Colonic mucosa (tissue), 4 donors: ENCODE measurements at regions not wholly inside any gene's neighbourhood (a gene's known extent, or its start where the extent isn't known, plus 50 kb on each side); places are given as distances from the start of the nearest gene placed in this dataset.
"Not testable (repeated sequence)": the region's sequence is repeated elsewhere in the genome, so short reads cannot be mapped to it uniquely, and the experiment has no call there.

Experiments used
- DNase-seq: peaks from one replicate; pipeline ENCODE4 v3.0.0-alpha.2; 2020
- H3K27ac ChIP-seq: fragments of 200-600 bp; one replicate; pipeline ENCODE4 v1.8.0; 2021
- H3K27me3 ChIP-seq: fragments of 200-600 bp; one replicate; pipeline ENCODE4 v1.8.0; 2021
- H3K36me3 ChIP-seq: fragments of 200-600 bp; one replicate; pipeline ENCODE4 v1.8.0; 2021
- H3K4me1 ChIP-seq: fragments of 200-600 bp; one replicate; pipeline ENCODE4 v1.8.0; 2021; ENCODE audit warnings: mild to moderate bottlenecking
- H3K4me3 ChIP-seq: fragments of 200-600 bp; one replicate; pipeline ENCODE4 v1.8.0; 2021
- H3K9ac ChIP-seq, 2 donors: one replicate each; pipeline ENCODE4 v1.7.0; 2013; ENCODE audit warnings: control low read depth in 2 of 2, low read depth in 2 of 2, low read length in 2 of 2
- H3K9me3 ChIP-seq: fragments of 200-600 bp; one replicate; pipeline ENCODE4 v1.8.0; 2021
- intact Hi-C: fragments of 100-400 bp; cut with DNase I; formaldehyde crosslinking; loops from one replicate; pipeline ENCODE4 v1.14.1; 2022
- TF ChIP-seq, protein P1 (sequence below): fragments of 200-600 bp; IDR thresholded peaks from one replicate; pipeline ENCODE4 v1.8.0; 2022; ENCODE audit warnings: antibody characterized with exemption, mild to moderate bottlenecking
- donor health status: healthy.
- donor health status: DM: no; HTN: no; CAD: no.
- donor health status: DM: no; HTN: no; CAD: no.

DNA sequence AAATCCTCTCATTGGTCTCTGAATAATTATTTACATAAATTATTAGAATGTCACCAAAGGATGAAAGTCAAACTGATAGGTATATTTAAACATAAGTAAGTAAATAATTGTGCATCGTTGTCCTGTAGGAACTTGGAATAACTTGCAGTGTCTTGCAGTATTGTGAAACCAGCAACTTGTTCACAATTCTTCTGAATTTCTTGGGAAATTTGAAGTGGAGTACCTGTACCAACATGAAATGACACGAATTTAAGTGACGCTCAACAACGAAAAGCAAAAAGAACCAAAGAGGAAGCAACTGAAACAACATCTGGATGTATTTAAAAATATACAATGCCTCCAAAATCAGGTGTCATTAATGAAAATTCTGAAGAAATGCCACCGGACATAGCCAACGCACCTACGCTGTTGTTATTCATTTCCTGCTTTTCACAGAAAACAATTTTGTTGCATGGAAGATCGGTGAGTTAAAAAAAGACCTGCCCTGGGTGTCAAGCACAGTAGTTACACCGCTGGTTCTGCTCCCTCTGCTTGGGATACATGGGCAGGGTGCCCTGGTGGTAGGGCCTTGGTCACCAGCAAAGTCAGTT lies 112.5 kb downstream of the RPLP1 start:
- H3K9me3 ChIP-seq, result no peaks in the 10 kb centered on the region
- no peak overlapping the region for H3K9ac ChIP-seq
- TF ChIP-seq, protein P1, sequence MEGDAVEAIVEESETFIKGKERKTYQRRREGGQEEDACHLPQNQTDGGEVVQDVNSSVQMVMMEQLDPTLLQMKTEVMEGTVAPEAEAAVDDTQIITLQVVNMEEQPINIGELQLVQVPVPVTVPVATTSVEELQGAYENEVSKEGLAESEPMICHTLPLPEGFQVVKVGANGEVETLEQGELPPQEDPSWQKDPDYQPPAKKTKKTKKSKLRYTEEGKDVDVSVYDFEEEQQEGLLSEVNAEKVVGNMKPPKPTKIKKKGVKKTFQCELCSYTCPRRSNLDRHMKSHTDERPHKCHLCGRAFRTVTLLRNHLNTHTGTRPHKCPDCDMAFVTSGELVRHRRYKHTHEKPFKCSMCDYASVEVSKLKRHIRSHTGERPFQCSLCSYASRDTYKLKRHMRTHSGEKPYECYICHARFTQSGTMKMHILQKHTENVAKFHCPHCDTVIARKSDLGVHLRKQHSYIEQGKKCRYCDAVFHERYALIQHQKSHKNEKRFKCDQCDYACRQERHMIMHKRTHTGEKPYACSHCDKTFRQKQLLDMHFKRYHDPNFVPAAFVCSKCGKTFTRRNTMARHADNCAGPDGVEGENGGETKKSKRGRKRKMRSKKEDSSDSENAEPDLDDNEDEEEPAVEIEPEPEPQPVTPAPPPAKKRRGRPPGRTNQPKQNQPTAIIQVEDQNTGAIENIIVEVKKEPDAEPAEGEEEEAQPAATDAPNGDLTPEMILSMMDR, result no peak
- no peak overlapping the region for H3K4me3 ChIP-seq
- DNase-seq, result no peak
- no peaks in the 10 kb centered on the region for H3K27me3 ChIP-seq
- H3K4me1 ChIP-seq, result no peaks in the 10 kb centered on the region
- no peak overlapping the region for H3K27ac ChIP-seq
- no peaks in the 10 kb centered on the region for H3K36me3 ChIP-seq
- intact Hi-C loops, result no loop called here

DNA sequence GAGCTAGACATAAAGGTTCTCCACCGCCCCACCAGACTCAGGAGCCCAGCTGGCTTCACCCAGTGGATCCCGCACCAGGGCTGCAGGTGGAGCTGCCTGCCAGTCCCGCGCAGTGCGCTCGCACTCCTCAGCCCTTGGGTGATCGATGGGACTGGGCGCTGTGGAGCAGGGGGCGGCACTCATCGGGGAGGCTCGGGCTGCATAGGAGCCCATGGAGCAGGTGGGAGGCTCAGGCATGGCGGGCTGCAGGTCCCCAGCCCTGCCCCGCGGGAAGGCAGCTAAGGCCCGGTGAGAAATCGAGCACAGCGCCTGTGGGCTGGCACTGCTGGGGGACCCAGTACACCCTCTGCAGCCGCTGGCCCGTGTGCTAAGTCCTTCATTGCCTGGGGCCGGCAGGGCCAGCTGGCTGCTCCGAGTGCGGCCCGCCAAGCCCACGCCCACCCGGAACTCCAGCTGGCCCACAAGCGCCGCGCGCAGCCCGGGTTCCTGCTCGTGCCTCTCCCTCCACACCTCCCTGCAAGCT lies 114.7 kb downstream of the RPLP1 start:
- H3K27ac ChIP-seq, H3K9me3 ChIP-seq, intact Hi-C loops, H3K4me1 ChIP-seq, H3K27me3 ChIP-seq, H3K36me3 ChIP-seq, DNase-seq, H3K9ac ChIP-seq, H3K4me3 ChIP-seq: not testable (repeated sequence)

DNA sequence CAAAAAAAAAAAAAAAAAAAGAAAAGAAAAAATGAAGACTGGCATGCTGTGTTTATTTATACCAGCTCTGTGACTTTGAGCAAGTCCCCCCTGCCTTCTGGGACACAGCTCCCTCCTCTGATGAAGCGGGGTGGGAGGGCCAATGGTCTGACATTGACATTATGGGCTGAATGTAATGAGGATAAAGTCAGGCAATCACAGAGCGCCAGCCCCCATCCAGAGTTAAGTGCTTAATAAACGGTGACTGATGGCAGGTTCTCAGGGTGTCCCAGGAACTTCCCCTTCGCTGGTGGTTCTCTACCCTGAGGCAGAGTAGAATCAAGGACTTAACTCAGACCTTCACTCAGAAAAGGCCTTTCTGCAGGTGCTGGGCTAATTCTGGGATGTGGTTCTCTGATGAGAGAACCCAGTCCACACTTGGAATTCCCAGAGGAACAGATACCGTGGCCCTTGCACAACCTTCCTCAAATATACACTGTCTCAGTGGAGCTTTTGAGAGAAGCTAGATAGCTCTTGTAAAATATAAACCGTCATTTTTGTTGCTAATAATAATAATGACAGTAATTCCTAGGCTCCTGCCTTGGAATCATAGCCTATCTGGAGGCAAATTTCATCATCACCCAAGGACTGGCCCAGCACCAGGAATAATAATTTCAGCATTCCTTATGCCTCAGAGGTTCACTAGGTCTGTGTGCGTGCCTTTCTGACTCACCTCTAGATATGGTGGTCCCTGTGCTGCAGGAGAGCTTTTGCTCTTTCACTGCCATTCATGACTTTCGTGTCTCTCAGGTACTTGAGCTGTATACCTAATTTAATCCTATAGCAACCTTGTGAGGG lies 115.8 kb downstream of the RPLP1 start:
- Histone ChIP-seq H3K9ac (no peak overlapping the region), H3K9me3 (no peaks in the 10 kb centered on the region), H3K27me3 (no peaks in the 10 kb centered on the region), H3K27ac (no peak overlapping the region), H3K4me1 (no peaks in the 10 kb centered on the region), H3K4me3 (no peak overlapping the region), H3K36me3 (no peaks in the 10 kb centered on the region)
- intact Hi-C loops, result no loop called here
- TF ChIP-seq, protein P1, result no peak
- DNase-seq, result no peak

DNA sequence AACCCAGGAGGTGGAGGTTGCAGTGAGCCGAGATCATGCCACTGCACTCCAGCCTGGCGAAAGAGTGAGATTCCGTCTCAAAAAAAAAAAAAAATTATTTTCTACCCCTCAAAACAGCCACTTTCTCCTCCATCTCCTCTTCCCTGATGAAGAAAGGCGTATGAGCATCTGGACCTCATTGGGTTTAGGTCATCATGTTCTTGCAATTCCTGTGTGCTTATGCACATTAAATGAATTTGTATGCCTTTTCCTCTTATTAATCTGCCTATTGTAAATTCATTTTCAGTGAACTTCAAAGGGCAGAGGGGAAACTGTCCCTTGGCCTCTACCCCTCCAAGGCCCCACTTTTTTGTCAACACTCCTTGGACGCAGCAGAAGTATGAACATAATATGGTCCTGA lies 117.8 kb downstream of the RPLP1 start:
- intact Hi-C loops, result loop anchor here (10.0 kb wide), 1 partner anchor 914 kb away; no protein-coding TSS in a partner anchor

DNA sequence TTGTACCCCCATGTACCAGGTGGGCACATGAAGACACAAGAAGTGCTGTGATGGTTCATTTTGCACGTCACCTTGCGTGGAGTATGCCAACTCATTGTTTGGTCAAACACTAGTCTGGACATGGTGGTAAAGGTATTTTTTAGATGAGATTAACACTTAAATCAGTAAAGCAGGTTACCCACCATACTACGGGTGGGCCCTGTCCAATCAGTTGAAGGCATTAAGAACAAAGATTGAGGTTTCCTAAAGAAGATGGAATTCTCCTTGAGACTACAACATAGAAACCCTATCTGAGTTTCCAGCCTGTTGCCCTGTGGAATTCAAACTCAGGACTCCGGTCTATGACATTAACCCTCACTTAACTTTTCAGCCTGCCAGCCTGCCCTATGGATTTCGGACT lies 118.4 kb downstream of the RPLP1 start:
- DNase-seq, result no peak
- Histone ChIP-seq H3K9me3 (no peaks in the 10 kb centered on the region), H3K27me3 (no peaks in the 10 kb centered on the region), H3K36me3 (no peaks in the 10 kb centered on the region), H3K4me3 (no peak overlapping the region), H3K9ac (no peak overlapping the region), H3K4me1 (no peaks in the 10 kb centered on the region), H3K27ac (no peak overlapping the region)
- TF ChIP-seq, protein P1, result no peak
- intact Hi-C loops, result loop anchor here (10.0 kb wide), 1 partner anchor 914 kb away; no protein-coding TSS in a partner anchor

More for the DNA sequence above, 117.8 kb downstream of the RPLP1 start:
- Histone ChIP-seq H3K4me3 (no peak overlapping the region), H3K27me3 (no peaks in the 10 kb centered on the region), H3K36me3 (no peaks in the 10 kb centered on the region), H3K9ac (no peak overlapping the region), H3K27ac (no peak overlapping the region), H3K9me3 (no peaks in the 10 kb centered on the region), H3K4me1 (no peaks in the 10 kb centered on the region)
- DNase-seq, result no peak
- TF ChIP-seq, protein P1, result no peak

DNA sequence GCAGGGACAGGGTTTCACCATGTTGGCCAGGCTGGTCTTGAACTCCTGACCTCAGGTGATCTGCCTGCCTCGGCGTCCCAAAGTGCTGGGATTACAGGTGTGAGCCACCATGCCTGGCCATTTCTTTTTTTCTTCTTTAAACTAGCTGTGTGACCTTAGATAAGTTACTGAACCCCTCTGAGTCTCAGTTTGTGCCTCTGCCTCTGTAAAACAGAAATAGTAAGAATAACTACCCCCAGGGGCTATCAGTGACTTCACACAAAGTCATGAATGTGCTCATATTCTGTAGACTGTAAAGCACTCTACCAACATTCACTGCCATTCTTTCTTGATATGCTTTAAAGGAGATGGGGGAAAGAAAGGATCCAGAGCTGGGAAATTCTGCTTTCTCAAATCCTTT lies 120.7 kb downstream of the RPLP1 start:
- H3K27ac ChIP-seq, H3K9me3 ChIP-seq, H3K9ac ChIP-seq, H3K27me3 ChIP-seq, H3K4me3 ChIP-seq, DNase-seq, H3K4me1 ChIP-seq, H3K36me3 ChIP-seq: not testable (repeated sequence)
- intact Hi-C loops, result loop anchor here (10.0 kb wide), 1 partner anchor 912 kb away; no protein-coding TSS in a partner anchor
